ENCODE measurements at regions not wholly inside any gene's neighbourhood (a gene's known extent, or its start where the extent isn't known, plus 50 kb on each side); places are given as distances from the start of the nearest gene placed in this dataset.
"Not testable (repeated sequence)": the region's sequence is repeated elsewhere in the genome, so short reads cannot be mapped to it uniquely, and the experiment has no call there.

GRCh38 chr7:65145008-65145407 lies 138.5 kb upstream of the ERV3-1 start:
- TF ChIP-seq CTCF, POLR2A (IDR thresholded peaks at IDR 0.05): not testable (repeated sequence)
